ENCODE measurements at regions not wholly inside any gene's neighbourhood (a gene's known extent, or its start where the extent isn't known, plus 50 kb on each side); places are given as distances from the start of the nearest gene placed in this dataset.
"Not testable (repeated sequence)": the region's sequence is repeated elsewhere in the genome, so short reads cannot be mapped to it uniquely, and the experiment has no call there.

DNA sequence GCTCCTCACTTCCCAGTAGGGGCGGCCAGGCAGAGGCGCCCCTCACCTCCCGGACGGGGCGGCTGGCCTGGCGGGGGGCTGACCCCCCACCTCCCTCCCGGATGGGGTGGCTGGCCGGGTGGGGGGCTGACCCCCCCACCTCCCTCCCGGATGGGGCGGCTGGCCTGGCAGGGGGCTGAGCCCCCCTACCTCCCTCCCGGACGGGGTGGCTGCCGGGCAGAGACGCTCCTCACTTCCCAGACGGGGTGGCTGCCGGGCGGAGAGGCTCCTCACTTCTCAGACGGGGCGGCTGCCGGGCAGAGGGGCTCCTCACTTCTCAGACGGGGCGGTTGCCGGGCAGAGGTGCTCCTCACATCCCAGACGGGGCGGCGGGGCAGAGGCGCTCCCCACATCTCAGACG lies 97.3 kb upstream of the MARCHF11 start:
- not testable (repeated sequence) for TF ChIP-seq CTCF (IDR thresholded peaks at IDR 0.05; ENCODE audit: low read length); EZH2phosphoT487 (IDR thresholded peaks at IDR 0.05; ENCODE audit: low read length); EZH2 (optimal IDR thresholded peaks at IDR 0.05; ENCODE audit: low read depth, low read length)
